Erythroblast (primary cell): ENCODE measurements at regions not wholly inside any gene's neighbourhood (a gene's known extent, or its start where the extent isn't known, plus 50 kb on each side); places are given as distances from the start of the nearest gene placed in this dataset.
"Not testable (repeated sequence)": the region's sequence is repeated elsewhere in the genome, so short reads cannot be mapped to it uniquely, and the experiment has no call there.

ENCODE experiments used
- GATA1 ChIP-seq: IDR thresholded peaks from 2 replicates; pipeline ENCODE4 v1.6.1; 2011; ENCODE audit warnings: low read depth, mild to moderate bottlenecking, control low read depth, low read length, moderate library complexity
- POLR2A ChIP-seq: IDR thresholded peaks from 2 replicates; pipeline ENCODE4 v1.6.1; 2011; ENCODE audit warnings: mild to moderate bottlenecking, low read length

GRCh38 chr20:29755854-29756498, 1501.5 kb upstream of the DEFB115 start:
- TF ChIP-seq POLR2A, GATA1: not testable (repeated sequence)
